ENCODE measurements at regions not wholly inside any gene's neighbourhood (a gene's known extent, or its start where the extent isn't known, plus 50 kb on each side); places are given as distances from the start of the nearest gene placed in this dataset.
"Not testable (repeated sequence)": the region's sequence is repeated elsewhere in the genome, so short reads cannot be mapped to it uniquely, and the experiment has no call there.

DNA sequence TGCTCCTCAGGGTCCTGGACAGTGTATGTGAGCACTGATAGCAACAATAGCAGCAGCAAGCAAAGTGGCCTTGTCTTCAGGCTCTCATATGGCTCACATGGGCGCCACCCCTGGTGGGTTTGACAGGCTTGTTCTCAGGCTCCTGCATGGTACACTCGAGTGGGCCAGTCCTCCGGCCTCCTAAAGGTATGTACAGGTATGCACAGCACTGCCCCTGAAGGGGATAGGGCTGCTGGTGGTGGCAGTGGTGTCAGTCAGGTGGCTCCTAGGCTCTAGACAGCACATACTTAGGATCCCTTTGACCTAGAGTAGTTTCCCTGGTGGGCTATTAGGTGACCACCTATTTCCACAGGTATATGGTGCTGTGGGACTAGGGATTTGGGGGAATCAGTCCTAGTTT is 79.8 kb downstream of the LGALS9B start:
- DNase-seq = not testable (repeated sequence)

DNA sequence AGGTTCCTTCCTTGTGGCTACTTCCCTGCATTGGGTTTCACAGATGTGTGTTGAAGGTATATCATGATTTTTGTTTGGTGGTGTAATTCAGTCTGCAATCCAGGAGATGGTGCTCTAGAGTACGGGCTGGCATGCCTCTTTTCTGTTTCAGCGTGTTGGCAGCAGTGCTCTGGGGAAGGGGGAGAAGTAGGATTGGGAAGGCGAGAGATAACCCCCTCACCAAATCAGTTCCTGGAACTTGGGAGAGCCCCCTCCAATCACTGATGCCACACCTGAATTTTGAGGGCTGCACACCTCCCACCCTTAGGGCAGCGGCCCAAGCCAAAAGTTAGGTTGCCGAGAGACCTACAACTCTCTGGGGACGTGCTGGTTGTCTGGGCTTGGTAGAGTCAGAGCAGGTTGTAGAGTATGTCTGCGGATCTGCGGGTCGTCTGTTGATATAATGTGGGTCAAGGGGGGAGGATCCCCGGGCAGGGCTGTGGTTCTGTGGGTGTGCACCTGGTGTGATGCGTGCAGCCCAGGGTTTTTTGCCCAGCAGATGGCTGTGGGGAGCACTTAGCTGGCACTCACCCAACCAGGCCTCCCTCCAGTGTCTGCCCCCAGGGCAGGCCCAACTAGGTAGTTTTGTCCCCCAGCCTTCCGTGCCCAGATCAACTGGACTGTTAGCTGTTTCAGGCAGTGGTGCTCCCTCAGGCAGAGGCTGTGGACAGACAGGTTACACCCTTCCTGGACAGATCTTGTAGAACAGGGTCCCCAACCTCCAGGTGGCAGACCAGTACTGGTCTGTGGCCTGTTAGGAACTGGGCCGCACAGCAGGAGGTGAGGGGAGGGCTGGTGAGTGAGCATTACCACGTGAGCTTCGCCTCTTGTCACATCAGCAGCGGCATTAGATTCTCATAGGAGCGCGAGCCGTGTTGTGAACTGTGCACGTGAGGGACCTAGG is 85.7 kb downstream of the LGALS9B start:
- DNase-seq = peak; percentile 10 to 61

DNA sequence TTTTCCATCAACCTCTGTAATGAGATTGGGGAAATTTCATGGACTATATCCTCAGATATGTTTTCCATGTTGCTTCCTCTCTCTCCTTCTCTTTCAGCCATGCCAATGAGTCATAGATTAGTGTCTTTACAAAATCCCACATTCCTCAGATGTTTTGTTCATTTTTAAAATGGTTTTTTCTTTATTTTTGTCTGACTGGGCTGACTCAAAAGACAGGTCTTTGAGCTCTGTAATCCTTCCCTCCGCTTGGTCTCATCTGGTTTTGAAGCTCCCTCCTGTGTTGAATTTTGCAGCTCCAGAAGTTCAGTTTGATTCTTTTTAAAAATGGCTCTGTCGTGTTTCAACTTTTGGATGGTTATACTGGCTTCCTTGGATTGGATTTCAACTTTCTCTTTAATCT is 86.7 kb downstream of the LGALS9B start:
- DNase-seq = not testable (repeated sequence)

DNA sequence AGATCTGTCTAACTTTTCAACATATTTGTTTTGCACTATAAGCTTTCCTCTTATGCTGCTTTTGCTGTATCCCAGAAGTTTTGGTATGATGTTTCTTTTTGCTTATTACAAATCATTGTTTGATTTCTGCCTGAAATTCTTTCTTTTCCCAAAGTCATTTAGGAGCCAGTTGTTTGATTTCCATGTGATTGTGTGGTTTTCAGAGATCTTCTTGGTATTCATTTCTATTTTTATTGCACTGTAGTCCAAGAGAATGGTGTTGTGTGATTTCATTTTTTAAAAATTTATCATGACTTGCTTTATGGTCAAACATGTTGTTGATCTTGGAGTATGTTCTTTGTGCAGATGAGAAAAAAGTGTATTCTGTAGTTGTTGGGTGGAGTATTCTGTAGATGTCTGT is 88.1 kb downstream of the LGALS9B start:
- DNase-seq = not testable (repeated sequence)

DNA sequence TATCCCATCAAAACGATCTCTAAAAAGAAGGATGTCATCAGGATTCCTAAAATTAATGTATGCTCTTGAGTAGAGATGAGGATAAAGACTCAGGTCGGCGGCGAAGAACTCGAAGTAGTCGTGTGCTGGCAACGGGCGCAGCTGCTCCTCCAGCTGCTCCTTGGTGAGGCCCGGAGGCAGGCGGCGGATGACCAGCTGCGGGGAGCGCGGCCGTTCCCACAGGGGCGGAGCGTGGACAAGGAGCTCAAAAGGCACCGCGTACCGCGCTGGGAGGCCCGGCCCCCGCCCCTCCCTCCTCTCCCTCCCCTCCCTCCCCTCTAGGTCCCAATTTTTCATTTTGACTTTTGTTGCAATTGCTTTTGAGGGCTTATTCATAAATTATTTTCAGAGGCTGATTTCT is 90.7 kb downstream of the LGALS9B start:
- not testable (repeated sequence) for DNase-seq

DNA sequence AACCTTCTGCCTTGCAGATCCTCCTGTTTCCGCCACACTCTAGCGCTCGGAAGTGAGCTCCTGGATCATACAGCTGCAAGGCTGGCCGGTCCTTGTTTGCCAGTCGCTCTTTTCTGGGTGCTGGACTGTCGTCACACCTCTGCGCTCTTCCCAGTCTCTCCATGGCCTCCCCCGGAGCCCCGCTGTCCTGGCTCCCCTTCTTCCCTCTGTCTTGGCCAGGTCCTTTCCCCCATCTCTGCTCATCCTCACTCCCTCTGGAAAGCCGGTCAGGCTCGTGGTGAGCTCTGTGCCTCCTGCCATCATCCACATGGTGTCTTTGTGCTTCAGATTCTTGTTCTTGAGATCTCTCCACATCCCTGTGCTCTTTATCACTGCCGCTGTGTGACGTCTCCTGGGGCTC is 91.6 kb downstream of the LGALS9B start:
- not testable (repeated sequence) for DNase-seq
